ENCODE measurements at regions not wholly inside any gene's neighbourhood (a gene's known extent, or its start where the extent isn't known, plus 50 kb on each side); places are given as distances from the start of the nearest gene placed in this dataset.
"Not testable (repeated sequence)": the region's sequence is repeated elsewhere in the genome, so short reads cannot be mapped to it uniquely, and the experiment has no call there.

GRCh38 chr5:36392818-36393217 lies 91.1 kb upstream of the RANBP3L start:
- no peaks in the 10 kb centered on the region for H3K4me1 ChIP-seq (ENCODE audit: control insufficient read depth, insufficient read depth, low read length)
- H3K9ac ChIP-seq (ENCODE audit: low read length): no peak overlapping the region
- no peaks in the 10 kb centered on the region for H3K27me3 ChIP-seq (ENCODE audit: control insufficient read depth, insufficient read depth, low read length)

GRCh38 chr5:36393656-36394428 lies 92.1 kb upstream of the RANBP3L start:
- H3K9ac ChIP-seq (ENCODE audit: low read length): no peak overlapping the region
- no peaks in the 10 kb centered on the region for H3K4me1 ChIP-seq (ENCODE audit: control insufficient read depth, insufficient read depth, low read length)
- H3K9me3 ChIP-seq (ENCODE audit: control insufficient read depth, low read length): no peaks in the 10 kb centered on the region
- H3K4me3 ChIP-seq (ENCODE audit: low read length): no peak overlapping the region
- H3K27me3 ChIP-seq (ENCODE audit: control insufficient read depth, insufficient read depth, low read length): no peaks in the 10 kb centered on the region
- H3K36me3 ChIP-seq (ENCODE audit: control insufficient read depth, insufficient read depth, low read length): no peaks in the 10 kb centered on the region

More at GRCh38 chr5:36392818-36393217, 91.1 kb upstream of the RANBP3L start:
- H3K4me3 ChIP-seq (ENCODE audit: low read length): no peak overlapping the region
- H3K36me3 ChIP-seq (ENCODE audit: control insufficient read depth, insufficient read depth, low read length): no peaks in the 10 kb centered on the region
- no peaks in the 10 kb centered on the region for H3K9me3 ChIP-seq (ENCODE audit: control insufficient read depth, low read length)

- H3K9me3 ChIP-seq (ENCODE audit: control insufficient read depth, low read length): no peaks in the 10 kb centered on the region
- H3K4me3 ChIP-seq (ENCODE audit: low read length): no peak overlapping the region
- no peak overlapping the region for H3K9ac ChIP-seq (ENCODE audit: low read length)
- no peaks in the 10 kb centered on the region for H3K4me1 ChIP-seq (ENCODE audit: control insufficient read depth, insufficient read depth, low read length)
- H3K27me3 ChIP-seq (ENCODE audit: control insufficient read depth, insufficient read depth, low read length): no peaks in the 10 kb centered on the region
- H3K36me3 ChIP-seq (ENCODE audit: control insufficient read depth, insufficient read depth, low read length): no peaks in the 10 kb centered on the region
Measured at GRCh38 chr5:36395260-36395659, 93.6 kb upstream of the RANBP3L start.

- not testable (repeated sequence) for H3K27me3 ChIP-seq (ENCODE audit: control insufficient read depth, insufficient read depth, low read length); H3K9me3 ChIP-seq (ENCODE audit: control insufficient read depth, low read length); H3K4me3 ChIP-seq (ENCODE audit: low read length); H3K4me1 ChIP-seq (ENCODE audit: control insufficient read depth, insufficient read depth, low read length); H3K9ac ChIP-seq (ENCODE audit: low read length); H3K36me3 ChIP-seq (ENCODE audit: control insufficient read depth, insufficient read depth, low read length)
Measured at GRCh38 chr5:36395947-36396346, 94.2 kb upstream of the RANBP3L start.

GRCh38 chr5:36396640-36397039 lies 94.9 kb upstream of the RANBP3L start:
- Histone ChIP-seq H3K36me3 (ENCODE audit: control insufficient read depth, insufficient read depth, low read length) (no peaks in the 10 kb centered on the region), H3K9me3 (ENCODE audit: control insufficient read depth, low read length) (no peaks in the 10 kb centered on the region), H3K9ac (ENCODE audit: low read length) (no peak overlapping the region), H3K27me3 (ENCODE audit: control insufficient read depth, insufficient read depth, low read length) (no peaks in the 10 kb centered on the region), H3K4me1 (ENCODE audit: control insufficient read depth, insufficient read depth, low read length) (no peaks in the 10 kb centered on the region), H3K4me3 (ENCODE audit: low read length) (no peak overlapping the region)

- Histone ChIP-seq H3K9me3 (ENCODE audit: control insufficient read depth, low read length) (no peaks in the 10 kb centered on the region), H3K27me3 (ENCODE audit: control insufficient read depth, insufficient read depth, low read length) (no peaks in the 10 kb centered on the region), H3K9ac (ENCODE audit: low read length) (no peak overlapping the region), H3K4me3 (ENCODE audit: low read length) (no peak overlapping the region), H3K36me3 (ENCODE audit: control insufficient read depth, insufficient read depth, low read length) (no peaks in the 10 kb centered on the region), H3K4me1 (ENCODE audit: control insufficient read depth, insufficient read depth, low read length) (no peaks in the 10 kb centered on the region)
Measured at GRCh38 chr5:36397901-36398536, 96.3 kb upstream of the RANBP3L start.

- Histone ChIP-seq H3K9ac (ENCODE audit: low read length) (no peak overlapping the region), H3K36me3 (ENCODE audit: control insufficient read depth, insufficient read depth, low read length) (no peaks in the 10 kb centered on the region), H3K27me3 (ENCODE audit: control insufficient read depth, insufficient read depth, low read length) (no peaks in the 10 kb centered on the region), H3K4me3 (ENCODE audit: low read length) (no peak overlapping the region), H3K4me1 (ENCODE audit: control insufficient read depth, insufficient read depth, low read length) (no peaks in the 10 kb centered on the region), H3K9me3 (ENCODE audit: control insufficient read depth, low read length) (no peaks in the 10 kb centered on the region)
Measured at GRCh38 chr5:36402512-36402906, 100.8 kb upstream of the RANBP3L start.

- Histone ChIP-seq H3K36me3 (ENCODE audit: control insufficient read depth, insufficient read depth, low read length) (no peaks in the 10 kb centered on the region), H3K9ac (ENCODE audit: low read length) (no peak overlapping the region), H3K4me1 (ENCODE audit: control insufficient read depth, insufficient read depth, low read length) (no peaks in the 10 kb centered on the region), H3K9me3 (ENCODE audit: control insufficient read depth, low read length) (no peaks in the 10 kb centered on the region), H3K27me3 (ENCODE audit: control insufficient read depth, insufficient read depth, low read length) (no peaks in the 10 kb centered on the region), H3K4me3 (ENCODE audit: low read length) (no peak overlapping the region)
Measured at GRCh38 chr5:36403632-36404311, 102.1 kb upstream of the RANBP3L start.

GRCh38 chr5:36406023-36406422 lies 104.3 kb upstream of the RANBP3L start:
- Histone ChIP-seq H3K27me3 (ENCODE audit: control insufficient read depth, insufficient read depth, low read length) (no peaks in the 10 kb centered on the region), H3K9ac (ENCODE audit: low read length) (no peak overlapping the region), H3K9me3 (ENCODE audit: control insufficient read depth, low read length) (no peaks in the 10 kb centered on the region), H3K4me3 (ENCODE audit: low read length) (no peak overlapping the region), H3K36me3 (ENCODE audit: control insufficient read depth, insufficient read depth, low read length) (no peaks in the 10 kb centered on the region), H3K4me1 (ENCODE audit: control insufficient read depth, insufficient read depth, low read length) (no peaks in the 10 kb centered on the region)

GRCh38 chr5:36407396-36407795 lies 105.7 kb upstream of the RANBP3L start:
- Histone ChIP-seq H3K36me3 (ENCODE audit: control insufficient read depth, insufficient read depth, low read length) (no peaks in the 10 kb centered on the region), H3K4me3 (ENCODE audit: low read length) (no peak overlapping the region), H3K4me1 (ENCODE audit: control insufficient read depth, insufficient read depth, low read length) (no peaks in the 10 kb centered on the region), H3K27me3 (ENCODE audit: control insufficient read depth, insufficient read depth, low read length) (no peaks in the 10 kb centered on the region), H3K9ac (ENCODE audit: low read length) (no peak overlapping the region), H3K9me3 (ENCODE audit: control insufficient read depth, low read length) (no peaks in the 10 kb centered on the region)

- H3K4me3 ChIP-seq (ENCODE audit: low read length); H3K36me3 ChIP-seq (ENCODE audit: control insufficient read depth, insufficient read depth, low read length); H3K27me3 ChIP-seq (ENCODE audit: control insufficient read depth, insufficient read depth, low read length); H3K9me3 ChIP-seq (ENCODE audit: control insufficient read depth, low read length); H3K4me1 ChIP-seq (ENCODE audit: control insufficient read depth, insufficient read depth, low read length); H3K9ac ChIP-seq (ENCODE audit: low read length): not testable (repeated sequence)
Measured at GRCh38 chr5:36409711-36410110, 108.0 kb upstream of the RANBP3L start.

- not testable (repeated sequence) for H3K9ac ChIP-seq (ENCODE audit: low read length); H3K27me3 ChIP-seq (ENCODE audit: control insufficient read depth, insufficient read depth, low read length); H3K4me1 ChIP-seq (ENCODE audit: control insufficient read depth, insufficient read depth, low read length); H3K9me3 ChIP-seq (ENCODE audit: control insufficient read depth, low read length); H3K4me3 ChIP-seq (ENCODE audit: low read length); H3K36me3 ChIP-seq (ENCODE audit: control insufficient read depth, insufficient read depth, low read length)
Measured at GRCh38 chr5:36410672-36411071, 109.0 kb upstream of the RANBP3L start.
